Liver (tissue), 8 donors: ENCODE measurements at regions not wholly inside any gene's neighbourhood (a gene's known extent, or its start where the extent isn't known, plus 50 kb on each side); places are given as distances from the start of the nearest gene placed in this dataset.

Experiments used
- DNase-seq: peaks from one replicate; pipeline ENCODE4 v3.0.0-alpha.2; 2017; ENCODE audit warnings: low spot score
- H3K27ac ChIP-seq, 2 donors: one replicate each; pipeline ENCODE4 v1.7.0; 2013; ENCODE audit warnings: inconsistent platforms in 2 of 2, low read length in 2 of 2, control low read depth in 1 of 2, low read depth in 1 of 2, mild to moderate bottlenecking in 1 of 2
- H3K27me3 ChIP-seq, 4 donors: one replicate each; pipeline versions ENCODE4 v1.6.1 to v1.7.0; 2013; ENCODE audit warnings: low read length in 3 of 4, inconsistent platforms in 1 of 4, mild to moderate bottlenecking in 1 of 4, moderate library complexity in 1 of 4; ENCODE audit not compliant: control insufficient read depth in 4 of 4, insufficient read depth in 4 of 4
- H3K36me3 ChIP-seq, 4 donors: one replicate each; pipeline versions ENCODE4 v1.6.1 to v1.7.0; 2013; ENCODE audit warnings: low read length in 3 of 4, mild to moderate bottlenecking in 3 of 4, low read depth in 1 of 4, moderate library complexity in 1 of 4; ENCODE audit not compliant: control insufficient read depth in 4 of 4, insufficient read depth in 3 of 4
- H3K4me1 ChIP-seq, 4 donors: one replicate each; pipeline versions ENCODE4 v1.6.1 to v1.7.0; 2013; ENCODE audit warnings: low read length in 3 of 4, mild to moderate bottlenecking in 3 of 4, moderate library complexity in 1 of 4; ENCODE audit not compliant: control insufficient read depth in 4 of 4, insufficient read depth in 4 of 4
- H3K4me3 ChIP-seq, 3 donors: one replicate each; pipeline versions ENCODE4 v1.6.1 to v1.7.0; 2013; ENCODE audit warnings: low read length in 3 of 3, control low read depth in 1 of 3, low read depth in 1 of 3, mild to moderate bottlenecking in 1 of 3
- H3K9ac ChIP-seq, 2 donors: one replicate each; pipeline ENCODE4 v1.7.0; 2013; ENCODE audit warnings: low read length in 2 of 2, mild to moderate bottlenecking in 2 of 2, moderate library complexity in 2 of 2, control low read depth in 1 of 2, low read depth in 1 of 2
- H3K9me3 ChIP-seq, 4 donors: one replicate each; pipeline versions ENCODE4 v1.6.1 to v1.7.0; 2013; ENCODE audit warnings: low read length in 3 of 4; ENCODE audit not compliant: control insufficient read depth in 4 of 4
- EGR1 ChIP-seq, 2 donors: IDR thresholded peaks; 2 replicates each; pipeline ENCODE4 v1.6.1; 2016 to 2018; ENCODE audit warnings: antibody characterized with exemption in 2 of 2, low read depth in 2 of 2
- FOXA1 ChIP-seq: IDR thresholded peaks from 2 replicates; pipeline ENCODE4 v1.6.1; 2016; ENCODE audit warnings: antibody characterized with exemption
- FOXA2 ChIP-seq: IDR thresholded peaks from 2 replicates; pipeline ENCODE4 v1.6.1; 2016; ENCODE audit warnings: antibody characterized with exemption
- GABPA ChIP-seq, 2 donors: IDR thresholded peaks in 1 of 2; conservative IDR thresholded peaks in 1 of 2; 2 replicates each; pipeline ENCODE4 v1.6.1; 2016; ENCODE audit warnings: antibody characterized with exemption in 2 of 2, mild to moderate bottlenecking in 1 of 2, moderate library complexity in 1 of 2
- HNF4A ChIP-seq, 2 donors: conservative IDR thresholded peaks; 2 replicates each; pipeline ENCODE4 v1.6.1; 2016; ENCODE audit warnings: antibody characterized with exemption in 2 of 2, mild to moderate bottlenecking in 2 of 2
- HNF4G ChIP-seq: IDR thresholded peaks from 2 replicates; pipeline ENCODE4 v1.6.1; 2016; ENCODE audit warnings: antibody characterized with exemption
- JUND ChIP-seq, 2 donors: IDR thresholded peaks; 2 replicates each; pipeline ENCODE4 v1.6.1; 2016; ENCODE audit warnings: antibody characterized with exemption in 2 of 2
- NR2F2 ChIP-seq: IDR thresholded peaks from 2 replicates; pipeline ENCODE4 v1.6.1; 2016; ENCODE audit warnings: antibody characterized with exemption
- RAD21 ChIP-seq, 2 donors: IDR thresholded peaks; 2 replicates each; pipeline ENCODE4 v1.6.1; 2016; ENCODE audit warnings: antibody characterized with exemption in 2 of 2, mild to moderate bottlenecking in 2 of 2
- RXRA ChIP-seq, 2 donors: IDR thresholded peaks; 2 replicates each; pipeline ENCODE4 v1.6.1; 2017 to 2018; ENCODE audit warnings: antibody characterized with exemption in 2 of 2, mild to moderate bottlenecking in 1 of 2
- SP1 ChIP-seq: IDR thresholded peaks from 2 replicates; pipeline ENCODE4 v1.6.1; 2018; ENCODE audit warnings: antibody characterized with exemption, mild to moderate bottlenecking
- TAF1 ChIP-seq: conservative IDR thresholded peaks from 2 replicates; pipeline ENCODE4 v1.6.1; 2016; ENCODE audit warnings: antibody characterized with exemption, mild to moderate bottlenecking
- YY1 ChIP-seq: IDR thresholded peaks from 2 replicates; pipeline ENCODE4 v1.6.1; 2016; ENCODE audit warnings: antibody characterized with exemption, mild to moderate bottlenecking
- WGBS: extraction: QIAGEN DNeasy Blood & Tissue Kit; methylation state at CpG from one replicate; pipeline ENCODE4 v1.1.7; 2013; 5-methylcytosine and 5-hydroxymethylcytosine counted together
- TF ChIP-seq, protein P1 (sequence below): fragments of 150-350 bp; IDR thresholded peaks from 2 replicates; pipeline ENCODE4 v1.5.1; 2017; ENCODE audit warnings: improper control_type of control experiment, low read depth, low read length; ENCODE audit not compliant: missing input control
- TF ChIP-seq, protein P2 (sequence below): IDR thresholded peaks from 2 replicates; pipeline ENCODE4 v1.6.1; 2016; ENCODE audit warnings: antibody characterized with exemption
- TF ChIP-seq, protein P3 (sequence below): IDR thresholded peaks from 2 replicates; pipeline ENCODE4 v1.6.1; 2016; ENCODE audit warnings: antibody characterized with exemption
- TF ChIP-seq, protein P4 (sequence below): IDR thresholded peaks from 2 replicates; pipeline ENCODE4 v1.6.1; 2016; ENCODE audit warnings: antibody characterized with exemption, mild to moderate bottlenecking
- TF ChIP-seq, protein P5 (sequence below): IDR thresholded peaks from 2 replicates; pipeline ENCODE4 v1.6.1; 2016; ENCODE audit warnings: antibody characterized with exemption
- donor health status: healthy.
- donor health status: healthy.
- donor health status: healthy.
- donor health status: healthy.
- donor health status: healthy.

DNA sequence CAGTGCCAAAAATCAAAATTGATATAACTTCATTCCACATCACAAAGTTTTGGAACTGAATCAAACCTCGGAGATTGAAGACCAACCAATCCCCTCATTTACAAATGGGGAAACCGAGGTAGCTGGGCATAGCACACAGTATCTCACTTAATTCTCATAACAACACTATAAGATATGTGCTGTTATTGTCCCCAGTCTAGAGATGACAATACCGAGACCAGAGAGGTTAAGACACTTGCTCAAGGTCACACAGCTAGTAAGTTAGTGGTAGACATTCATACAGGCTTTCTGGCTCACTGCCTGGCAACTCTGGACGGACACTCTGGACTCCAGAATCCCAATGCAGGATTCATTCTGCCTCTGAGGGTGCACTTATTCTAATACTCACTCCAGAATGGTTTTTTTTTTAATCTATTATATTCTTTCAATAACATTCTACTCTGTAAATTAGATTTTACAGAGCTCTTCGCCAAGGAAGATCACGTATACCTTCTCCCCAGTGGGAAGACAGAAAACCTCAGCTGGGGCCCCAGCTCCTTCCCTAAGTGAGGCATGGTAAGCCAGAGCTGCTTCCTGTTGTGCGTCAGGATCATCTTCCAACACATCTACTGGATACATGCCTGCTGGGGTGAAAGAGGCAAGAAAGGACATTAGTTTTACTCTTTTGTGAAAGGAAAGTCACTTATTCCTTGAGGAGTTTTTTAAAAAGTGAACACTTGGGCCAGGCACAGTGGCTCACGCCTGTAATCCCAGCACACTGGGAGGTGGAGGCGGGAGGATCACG lies 128.4 kb upstream of the IGF1R start:
- no peaks in the 10 kb centered on the region for H3K4me1 ChIP-seq
- H3K36me3 ChIP-seq, result no peaks in the 10 kb centered on the region
- no peak overlapping the region for H3K27ac ChIP-seq
- H3K9ac ChIP-seq, result no peak overlapping the region
- no peak for DNase-seq
- 67% methylated on average over 10 of the region's 10 CpGs for WGBS
- no peak overlapping the region for H3K4me3 ChIP-seq
- TF ChIP-seq FOXA2, result no peak
- no peak for TF ChIP-seq FOXA1
- no peak for TF ChIP-seq YY1
- TF ChIP-seq, protein P1, sequence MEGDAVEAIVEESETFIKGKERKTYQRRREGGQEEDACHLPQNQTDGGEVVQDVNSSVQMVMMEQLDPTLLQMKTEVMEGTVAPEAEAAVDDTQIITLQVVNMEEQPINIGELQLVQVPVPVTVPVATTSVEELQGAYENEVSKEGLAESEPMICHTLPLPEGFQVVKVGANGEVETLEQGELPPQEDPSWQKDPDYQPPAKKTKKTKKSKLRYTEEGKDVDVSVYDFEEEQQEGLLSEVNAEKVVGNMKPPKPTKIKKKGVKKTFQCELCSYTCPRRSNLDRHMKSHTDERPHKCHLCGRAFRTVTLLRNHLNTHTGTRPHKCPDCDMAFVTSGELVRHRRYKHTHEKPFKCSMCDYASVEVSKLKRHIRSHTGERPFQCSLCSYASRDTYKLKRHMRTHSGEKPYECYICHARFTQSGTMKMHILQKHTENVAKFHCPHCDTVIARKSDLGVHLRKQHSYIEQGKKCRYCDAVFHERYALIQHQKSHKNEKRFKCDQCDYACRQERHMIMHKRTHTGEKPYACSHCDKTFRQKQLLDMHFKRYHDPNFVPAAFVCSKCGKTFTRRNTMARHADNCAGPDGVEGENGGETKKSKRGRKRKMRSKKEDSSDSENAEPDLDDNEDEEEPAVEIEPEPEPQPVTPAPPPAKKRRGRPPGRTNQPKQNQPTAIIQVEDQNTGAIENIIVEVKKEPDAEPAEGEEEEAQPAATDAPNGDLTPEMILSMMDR, result no peak
- TF ChIP-seq HNF4A (conservative IDR thresholded peaks at IDR 0.05), result no peak
- TF ChIP-seq SP1, result no peak
- TF ChIP-seq, protein P2, sequence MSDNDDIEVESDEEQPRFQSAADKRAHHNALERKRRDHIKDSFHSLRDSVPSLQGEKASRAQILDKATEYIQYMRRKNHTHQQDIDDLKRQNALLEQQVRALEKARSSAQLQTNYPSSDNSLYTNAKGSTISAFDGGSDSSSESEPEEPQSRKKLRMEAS, result no peak
- no peak for TF ChIP-seq RXRA (IDR thresholded peaks at IDR 0.05)
- H3K9me3 ChIP-seq, result no peaks in the 10 kb centered on the region
- H3K27me3 ChIP-seq, result peaks cover 0 to 4% (median 0%) of the 10 kb centered on the region in 4 donors

DNA sequence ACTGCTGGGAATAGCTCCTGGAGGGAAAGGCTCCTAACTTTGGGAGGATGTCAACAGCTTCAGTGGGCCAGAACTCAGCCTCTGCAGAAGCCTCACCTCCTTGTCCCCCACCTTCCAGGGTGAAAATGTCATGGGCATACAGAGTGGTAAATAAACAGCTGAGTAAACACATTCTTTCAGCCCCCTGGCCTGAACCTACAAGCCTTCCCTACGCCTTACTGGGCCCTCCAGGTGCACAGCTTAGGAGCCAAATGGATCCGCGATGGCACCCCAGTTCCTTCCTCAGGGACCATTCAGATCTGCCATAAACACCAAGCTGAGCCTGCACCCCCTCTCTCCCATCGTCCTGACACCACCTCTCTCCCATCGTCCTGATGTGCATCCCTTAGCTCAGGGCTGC lies 126.2 kb upstream of the IGF1R start:
- H3K36me3 ChIP-seq, result no peaks in the 10 kb centered on the region
- no peak overlapping the region for H3K27ac ChIP-seq
- H3K9me3 ChIP-seq, result no peaks in the 10 kb centered on the region
- DNase-seq, result no peak
- TF ChIP-seq FOXA1 (no peak), GABPA (IDR thresholded peaks at IDR 0.05 in 1 of 2, conservative IDR thresholded peaks at IDR 0.05 in 1 of 2) (no peak), FOXA2 (no peak), NR2F2 (no peak), EGR1 (IDR thresholded peaks at IDR 0.05; ENCODE audit: low read depth in 2 of 2) (no peak), YY1 (no peak), HNF4G (no peak), RXRA (IDR thresholded peaks at IDR 0.05) (no peak), JUND (IDR thresholded peaks at IDR 0.05) (no peak), TAF1 (no peak), SP1 (no peak), RAD21 (IDR thresholded peaks at IDR 0.05) (no peak), HNF4A (conservative IDR thresholded peaks at IDR 0.05) (no peak)
- TF ChIP-seq, protein P3, sequence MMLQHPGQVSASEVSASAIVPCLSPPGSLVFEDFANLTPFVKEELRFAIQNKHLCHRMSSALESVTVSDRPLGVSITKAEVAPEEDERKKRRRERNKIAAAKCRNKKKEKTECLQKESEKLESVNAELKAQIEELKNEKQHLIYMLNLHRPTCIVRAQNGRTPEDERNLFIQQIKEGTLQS, result no peak
- TF ChIP-seq, protein P4, sequence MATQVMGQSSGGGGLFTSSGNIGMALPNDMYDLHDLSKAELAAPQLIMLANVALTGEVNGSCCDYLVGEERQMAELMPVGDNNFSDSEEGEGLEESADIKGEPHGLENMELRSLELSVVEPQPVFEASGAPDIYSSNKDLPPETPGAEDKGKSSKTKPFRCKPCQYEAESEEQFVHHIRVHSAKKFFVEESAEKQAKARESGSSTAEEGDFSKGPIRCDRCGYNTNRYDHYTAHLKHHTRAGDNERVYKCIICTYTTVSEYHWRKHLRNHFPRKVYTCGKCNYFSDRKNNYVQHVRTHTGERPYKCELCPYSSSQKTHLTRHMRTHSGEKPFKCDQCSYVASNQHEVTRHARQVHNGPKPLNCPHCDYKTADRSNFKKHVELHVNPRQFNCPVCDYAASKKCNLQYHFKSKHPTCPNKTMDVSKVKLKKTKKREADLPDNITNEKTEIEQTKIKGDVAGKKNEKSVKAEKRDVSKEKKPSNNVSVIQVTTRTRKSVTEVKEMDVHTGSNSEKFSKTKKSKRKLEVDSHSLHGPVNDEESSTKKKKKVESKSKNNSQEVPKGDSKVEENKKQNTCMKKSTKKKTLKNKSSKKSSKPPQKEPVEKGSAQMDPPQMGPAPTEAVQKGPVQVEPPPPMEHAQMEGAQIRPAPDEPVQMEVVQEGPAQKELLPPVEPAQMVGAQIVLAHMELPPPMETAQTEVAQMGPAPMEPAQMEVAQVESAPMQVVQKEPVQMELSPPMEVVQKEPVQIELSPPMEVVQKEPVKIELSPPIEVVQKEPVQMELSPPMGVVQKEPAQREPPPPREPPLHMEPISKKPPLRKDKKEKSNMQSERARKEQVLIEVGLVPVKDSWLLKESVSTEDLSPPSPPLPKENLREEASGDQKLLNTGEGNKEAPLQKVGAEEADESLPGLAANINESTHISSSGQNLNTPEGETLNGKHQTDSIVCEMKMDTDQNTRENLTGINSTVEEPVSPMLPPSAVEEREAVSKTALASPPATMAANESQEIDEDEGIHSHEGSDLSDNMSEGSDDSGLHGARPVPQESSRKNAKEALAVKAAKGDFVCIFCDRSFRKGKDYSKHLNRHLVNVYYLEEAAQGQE, result no peak
- TF ChIP-seq, protein P2, result no peak
- TF ChIP-seq, protein P5, sequence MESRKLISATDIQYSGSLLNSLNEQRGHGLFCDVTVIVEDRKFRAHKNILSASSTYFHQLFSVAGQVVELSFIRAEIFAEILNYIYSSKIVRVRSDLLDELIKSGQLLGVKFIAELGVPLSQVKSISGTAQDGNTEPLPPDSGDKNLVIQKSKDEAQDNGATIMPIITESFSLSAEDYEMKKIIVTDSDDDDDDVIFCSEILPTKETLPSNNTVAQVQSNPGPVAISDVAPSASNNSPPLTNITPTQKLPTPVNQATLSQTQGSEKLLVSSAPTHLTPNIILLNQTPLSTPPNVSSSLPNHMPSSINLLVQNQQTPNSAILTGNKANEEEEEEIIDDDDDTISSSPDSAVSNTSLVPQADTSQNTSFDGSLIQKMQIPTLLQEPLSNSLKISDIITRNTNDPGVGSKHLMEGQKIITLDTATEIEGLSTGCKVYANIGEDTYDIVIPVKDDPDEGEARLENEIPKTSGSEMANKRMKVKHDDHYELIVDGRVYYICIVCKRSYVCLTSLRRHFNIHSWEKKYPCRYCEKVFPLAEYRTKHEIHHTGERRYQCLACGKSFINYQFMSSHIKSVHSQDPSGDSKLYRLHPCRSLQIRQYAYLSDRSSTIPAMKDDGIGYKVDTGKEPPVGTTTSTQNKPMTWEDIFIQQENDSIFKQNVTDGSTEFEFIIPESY, result no peak
- TF ChIP-seq, protein P1, result no peak
- H3K9ac ChIP-seq, result no peak overlapping the region
- H3K27me3 ChIP-seq, result peaks cover 0 to 4% (median 0%) of the 10 kb centered on the region in 4 donors
- no peaks in the 10 kb centered on the region for H3K4me1 ChIP-seq
- 57% methylated on average over 5 of the region's 5 CpGs for WGBS
- no peak overlapping the region for H3K4me3 ChIP-seq
